Neural progenitor cell (in vitro differentiated cells): ENCODE measurements at regions not wholly inside any gene's neighbourhood (a gene's known extent, or its start where the extent isn't known, plus 50 kb on each side); places are given as distances from the start of the nearest gene placed in this dataset.

Experiments
- DNase-seq: peaks from one replicate; pipeline ENCODE4 v3.0.0-alpha.2; 2016; ENCODE audit warnings: low spot score
- H2AFZ ChIP-seq: fragments of 200-600 bp; sonication (generic); replicated peaks from 2 replicates; pipeline ENCODE4 v1.6.1; 2016; ENCODE audit warnings: antibody characterized with exemption
- H3F3A ChIP-seq: fragments of 200-600 bp; sonication (generic); 2 replicates; pipeline ENCODE4 v1.6.1; 2016; ENCODE audit warnings: antibody characterized with exemption, low read depth
- H3K27ac ChIP-seq: fragments of 200-600 bp; sonication (generic); 2 replicates; pipeline ENCODE4 v1.5.1; 2016; ENCODE audit warnings: mild to moderate bottlenecking
- H3K27me3 ChIP-seq: fragments of 200-600 bp; sonication (generic); 2 replicates; pipeline ENCODE4 v1.6.1; 2016; ENCODE audit warnings: mild to moderate bottlenecking, moderate library complexity
- H3K36me3 ChIP-seq: fragments of 200-600 bp; sonication (generic); 2 replicates; pipeline ENCODE4 v1.5.1; 2016
- H3K4me1 ChIP-seq: fragments of 200-600 bp; sonication (generic); 2 replicates; pipeline ENCODE4 v1.6.1; 2016; ENCODE audit warnings: mixed run types
- H3K4me2 ChIP-seq: fragments of 200-600 bp; sonication (generic); 2 replicates; pipeline ENCODE4 v1.6.1; 2016
- H3K4me3 ChIP-seq: fragments of 200-600 bp; sonication (generic); 2 replicates; pipeline ENCODE4 v1.5.1; 2016
- H3K79me2 ChIP-seq: fragments of 200-600 bp; sonication (generic); 2 replicates; pipeline ENCODE4 v1.6.1; 2016; ENCODE audit warnings: low read depth
- H3K9ac ChIP-seq: fragments of 200-600 bp; sonication (generic); 2 replicates; pipeline ENCODE4 v1.6.1; 2016
- H3K9me3 ChIP-seq: fragments of 200-600 bp; sonication (generic); 2 replicates; pipeline ENCODE4 v1.5.1; 2016; ENCODE audit warnings: low read depth
- H4K20me1 ChIP-seq: fragments of 200-600 bp; sonication (generic); 2 replicates; pipeline ENCODE4 v1.6.1; 2016; ENCODE audit warnings: low read depth
- H3K27ac Mint-ChIP-seq: 3 replicates; pipeline ENCODE4 v1.8.0; 2021; ENCODE audit warnings: mixed read lengths
- H3K27me3 Mint-ChIP-seq: 2 replicates; pipeline ENCODE4 v1.8.0; 2022; ENCODE audit warnings: low read depth, mild to moderate bottlenecking, inconsistent platforms, moderate library complexity, mixed read lengths; ENCODE audit not compliant: insufficient read depth
- H3K36me3 Mint-ChIP-seq: 3 replicates; pipeline ENCODE4 v1.8.0; 2021; ENCODE audit warnings: mixed read lengths
- H3K4me1 Mint-ChIP-seq: 3 replicates; pipeline ENCODE4 v1.8.0; 2021; ENCODE audit warnings: mixed read lengths
- H3K4me3 Mint-ChIP-seq: 3 replicates; pipeline ENCODE4 v1.8.0; 2021; ENCODE audit warnings: mild to moderate bottlenecking, moderate library complexity, mixed read lengths
- H3K9me3 Mint-ChIP-seq: 3 replicates; pipeline ENCODE4 v1.8.0; 2020; ENCODE audit warnings: mixed read lengths
- CTCF ChIP-seq: fragments of 200-600 bp; sonication (generic); IDR thresholded peaks from 2 replicates; pipeline ENCODE4 v1.5.1; 2017; ENCODE audit warnings: antibody characterized with exemption, mild to moderate bottlenecking
- EZH2 ChIP-seq: fragments of 200-600 bp; sonication (generic); IDR thresholded peaks from 2 replicates; pipeline ENCODE4 v1.6.1; 2017; ENCODE audit warnings: antibody characterized with exemption, mild to moderate bottlenecking, moderate library complexity
- EZH2phosphoT487 ChIP-seq: fragments of 200-600 bp; sonication (generic); IDR thresholded peaks from 2 replicates; pipeline ENCODE4 v1.6.1; 2017; ENCODE audit warnings: antibody characterized with exemption

GRCh38 chr3:189404797-189405484 lies 226.2 kb upstream of the TP63 start:
- Histone ChIP-seq H3K9ac (no peak overlapping the region), H3K4me1 (no peaks in the 10 kb centered on the region), H3F3A (no peaks in the 10 kb centered on the region), H3K79me2 (no peaks in the 10 kb centered on the region), H4K20me1 (no peaks in the 10 kb centered on the region), H3K4me3 (no peak overlapping the region), H3K9me3 (no peaks in the 10 kb centered on the region), H3K36me3 (no peaks in the 10 kb centered on the region), H3K27me3 (no peaks in the 10 kb centered on the region), H3K4me2 (no peak overlapping the region), H3K27ac (no peak overlapping the region), H2AFZ (no peak overlapping the region)
- H3K9me3 Mint-ChIP-seq = no peaks in the 10 kb centered on the region
- TF ChIP-seq CTCF (no peak), EZH2phosphoT487 (no peak), EZH2 (no peak)
- no peaks in the 10 kb centered on the region for H3K4me1 Mint-ChIP-seq
- no peak overlapping the region for H3K27ac Mint-ChIP-seq
- no peaks in the 10 kb centered on the region for H3K27me3 Mint-ChIP-seq
- no peaks in the 10 kb centered on the region for H3K36me3 Mint-ChIP-seq
- no peak for DNase-seq
- no peak overlapping the region for H3K4me3 Mint-ChIP-seq

- Histone ChIP-seq H3K4me3 (no peak overlapping the region), H4K20me1 (no peaks in the 10 kb centered on the region), H3K27ac (no peak overlapping the region), H3F3A (no peaks in the 10 kb centered on the region), H3K27me3 (no peaks in the 10 kb centered on the region), H2AFZ (no peak overlapping the region), H3K79me2 (no peaks in the 10 kb centered on the region), H3K36me3 (no peaks in the 10 kb centered on the region), H3K4me2 (no peak overlapping the region), H3K4me1 (no peaks in the 10 kb centered on the region), H3K9me3 (no peaks in the 10 kb centered on the region), H3K9ac (no peak overlapping the region)
- no peak for TF ChIP-seq EZH2
- no peak for TF ChIP-seq CTCF
- TF ChIP-seq EZH2phosphoT487 = no peak
- DNase-seq = no peak
- Mint-ChIP-seq H3K27me3 (no peaks in the 10 kb centered on the region), H3K9me3 (no peaks in the 10 kb centered on the region), H3K36me3 (no peaks in the 10 kb centered on the region), H3K4me1 (no peaks in the 10 kb centered on the region), H3K4me3 (no peak overlapping the region), H3K27ac (no peak overlapping the region)
These were observed 225.0 kb upstream of the TP63 start for GRCh38 chr3:189406148-189406547.

GRCh38 chr3:189410522-189410921 lies 220.7 kb upstream of the TP63 start:
- Mint-ChIP-seq H3K27me3 (no peaks in the 10 kb centered on the region), H3K4me3 (no peak overlapping the region), H3K36me3 (no peaks in the 10 kb centered on the region), H3K4me1 (no peaks in the 10 kb centered on the region), H3K9me3 (no peaks in the 10 kb centered on the region), H3K27ac (no peak overlapping the region)
- TF ChIP-seq EZH2 (no peak), CTCF (no peak), EZH2phosphoT487 (no peak)
- no peaks in the 10 kb centered on the region for H3K9me3 ChIP-seq
- DNase-seq = no peak
- no peaks in the 10 kb centered on the region for H3K36me3 ChIP-seq
- H4K20me1 ChIP-seq = no peaks in the 10 kb centered on the region
- no peak overlapping the region for H3K4me2 ChIP-seq
- H3F3A ChIP-seq = no peaks in the 10 kb centered on the region
- no peaks in the 10 kb centered on the region for H3K79me2 ChIP-seq
- no peak overlapping the region for H3K9ac ChIP-seq
- no peak overlapping the region for H3K4me3 ChIP-seq
- no peaks in the 10 kb centered on the region for H3K4me1 ChIP-seq
- H3K27me3 ChIP-seq = no peaks in the 10 kb centered on the region
- H2AFZ ChIP-seq = no peak overlapping the region
- H3K27ac ChIP-seq = no peak overlapping the region
